NCI-H1417 (cell line): ENCODE measurements at regions not wholly inside any gene's neighbourhood (a gene's known extent, or its start where the extent isn't known, plus 50 kb on each side); places are given as distances from the start of the nearest gene placed in this dataset.
A peak's percentile ranks its signal among the peaks of the same experiment; 100 is the strongest.
"Not testable (repeated sequence)": the region's sequence is repeated elsewhere in the genome, so short reads cannot be mapped to it uniquely, and the experiment has no call there.

Experiments
- DNase-seq, 3 experiments: peaks; one replicate each; lab custom pipeline; 2025; lab: John Stamatoyannopoulos, UW

- DNase-seq: no peak
These were observed 115.2 kb upstream of the PLCL2 start for GRCh38 chr3:16769525-16769924.

- no peak for DNase-seq
These were observed 114.7 kb upstream of the PLCL2 start for GRCh38 chr3:16770021-16770420.

GRCh38 chr3:16770792-16771191 lies 114.0 kb upstream of the PLCL2 start:
- DNase-seq: no peak

- DNase-seq: not testable (repeated sequence)
These were observed 111.2 kb upstream of the PLCL2 start for GRCh38 chr3:16773594-16773993.

GRCh38 chr3:16774536-16774935 lies 110.2 kb upstream of the PLCL2 start:
- DNase-seq: not testable (repeated sequence)

- no peak for DNase-seq
These were observed 99.8 kb upstream of the PLCL2 start for GRCh38 chr3:16784973-16785372.

- DNase-seq: no peak
These were observed 99.3 kb upstream of the PLCL2 start for GRCh38 chr3:16785465-16785864.

- DNase-seq: no peak
These were observed 96.2 kb upstream of the PLCL2 start for GRCh38 chr3:16788440-16789056.

- DNase-seq: no peak
These were observed 95.2 kb upstream of the PLCL2 start for GRCh38 chr3:16789344-16790120.

- no peak for DNase-seq
These were observed 94.0 kb upstream of the PLCL2 start for GRCh38 chr3:16790432-16791400.

GRCh38 chr3:16793321-16793720 lies 91.4 kb upstream of the PLCL2 start:
- no peak for DNase-seq

- DNase-seq: no peak
These were observed 90.5 kb upstream of the PLCL2 start for GRCh38 chr3:16794257-16794656.

- DNase-seq: no peak
These were observed 89.2 kb upstream of the PLCL2 start for GRCh38 chr3:16795581-16795980.

- DNase-seq: no peak
These were observed 86.9 kb upstream of the PLCL2 start for GRCh38 chr3:16797831-16798230.

GRCh38 chr3:16798738-16799137 lies 86.0 kb upstream of the PLCL2 start:
- DNase-seq: no peak

GRCh38 chr3:16800361-16800760 lies 84.4 kb upstream of the PLCL2 start:
- no peak for DNase-seq

GRCh38 chr3:16801223-16801622 lies 83.5 kb upstream of the PLCL2 start:
- no peak for DNase-seq

- DNase-seq: peak in 1 of 3 experiments; percentile 26
These were observed 83.1 kb upstream of the PLCL2 start for GRCh38 chr3:16801698-16802097.

- DNase-seq: no peak
These were observed 82.4 kb upstream of the PLCL2 start for GRCh38 chr3:16802389-16802788.

- DNase-seq: peak in 1 of 3 experiments; percentile 0
These were observed 81.7 kb upstream of the PLCL2 start for GRCh38 chr3:16803019-16803418.

GRCh38 chr3:16807391-16807790 lies 77.4 kb upstream of the PLCL2 start:
- no peak for DNase-seq

GRCh38 chr3:16808393-16809107 lies 76.2 kb upstream of the PLCL2 start:
- peak in 2 of 3 experiments; percentile 1 to 17 for DNase-seq
